ENCODE measurements at regions not wholly inside any gene's neighbourhood (a gene's known extent, or its start where the extent isn't known, plus 50 kb on each side); places are given as distances from the start of the nearest gene placed in this dataset.

- TF ChIP-seq EZH2phosphoT487 (IDR thresholded peaks at IDR 0.05; ENCODE audit: unreplicated experiment) (no peak), CTCF (conservative IDR thresholded peaks at IDR 0.05; ENCODE audit: low read depth in 2 of 2) (no peak), POLR2AphosphoS5 (IDR thresholded peaks at IDR 0.05; ENCODE audit: low read depth) (no peak), ZNF114 (CRISPR knock-in tag; IDR thresholded peaks at IDR 0.05) (no peak), EZH2 (IDR thresholded peaks at IDR 0.05; ENCODE audit: low read depth, unreplicated experiment) (no peak), STAT1 (IDR thresholded peaks at IDR 0.05; ENCODE audit: unreplicated experiment) (no peak), CREB1 (CRISPR knock-in tag; IDR thresholded peaks at IDR 0.05; ENCODE audit: low read depth) (no peak), REST (IDR thresholded peaks at IDR 0.05; ENCODE audit: unreplicated experiment) (no peak), JUNB (IDR thresholded peaks at IDR 0.05; ENCODE audit: unreplicated experiment) (no peak)
Measured at GRCh38 chr1:188723332-188724020, 1754.2 kb downstream of the BRINP3 start.

All from GM23338 (cell line).